ENCODE measurements at regions not wholly inside any gene's neighbourhood (a gene's known extent, or its start where the extent isn't known, plus 50 kb on each side); places are given as distances from the start of the nearest gene placed in this dataset.

GRCh38 chr1:29416267-29417146 lies 180.2 kb downstream of the PTPRU start:
- Histone ChIP-seq H3K9me3 (ENCODE audit: low read length) (no peaks in the 10 kb centered on the region), H3K4me2 (ENCODE audit: low read length) (no peak overlapping the region), H3K4me3 (ENCODE audit: low read length) (no peak overlapping the region), H3K27ac (ENCODE audit: low read length) (no peak overlapping the region), H3F3A (ENCODE audit: insufficient read depth, low read length, poor library complexity, severe bottlenecking) (no peaks in the 10 kb centered on the region), H3K27me3 (ENCODE audit: insufficient read depth, low read depth, low read length) (no peaks in the 10 kb centered on the region), H4K20me1 (ENCODE audit: insufficient read depth) (no peaks in the 10 kb centered on the region), H2AFZ (ENCODE audit: low read depth, low read length) (no peak overlapping the region), H3K9ac (ENCODE audit: low read length) (no peak overlapping the region), H3K79me2 (replicated peaks; ENCODE audit: insufficient read depth, low read length) (no peaks in the 10 kb centered on the region), H3K36me3 (ENCODE audit: insufficient read depth, low read length) (no peaks in the 10 kb centered on the region), H3K9me2 (ENCODE audit: insufficient read depth, low read length) (no peaks in the 10 kb centered on the region)
- no peak for TF ChIP-seq POLR2AphosphoS5 (IDR thresholded peaks at IDR 0.05)

GRCh38 chr1:29415861-29416260 lies 179.5 kb downstream of the PTPRU start:
- H2AFZ ChIP-seq (ENCODE audit: low read depth, low read length) = no peak overlapping the region

GRCh38 chr1:29415156-29415830 lies 179.0 kb downstream of the PTPRU start:
- TF ChIP-seq EP300 (conservative IDR thresholded peaks at IDR 0.05; ENCODE audit: poor library complexity, severe bottlenecking) (no peak), SMC3 (conservative IDR thresholded peaks at IDR 0.05; ENCODE audit: poor library complexity) (no peak), RAD21 (conservative IDR thresholded peaks at IDR 0.05) (no peak), EZH2 (IDR thresholded peaks at IDR 0.05; ENCODE audit: borderline replicate concordance, insufficient read depth, low read length, poor library complexity, severe bottlenecking) (no peak)
- no peak overlapping the region for H3K4me2 ChIP-seq (ENCODE audit: low read length)
- H3K27ac ChIP-seq (ENCODE audit: low read length) = no peak overlapping the region
- H3K4me3 ChIP-seq (ENCODE audit: low read length) = no peak overlapping the region
- no peaks in the 10 kb centered on the region for H3K9me3 ChIP-seq (ENCODE audit: low read length)
- H3K27me3 ChIP-seq (ENCODE audit: insufficient read depth, low read depth, low read length) = no peaks in the 10 kb centered on the region
- no peak overlapping the region for H3K9ac ChIP-seq (ENCODE audit: low read length)
- H3F3A ChIP-seq (ENCODE audit: insufficient read depth, low read length, poor library complexity, severe bottlenecking) = no peaks in the 10 kb centered on the region
- no peaks in the 10 kb centered on the region for H3K36me3 ChIP-seq (ENCODE audit: insufficient read depth, low read length)
- H3K9me2 ChIP-seq (ENCODE audit: insufficient read depth, low read length) = no peaks in the 10 kb centered on the region
- no peaks in the 10 kb centered on the region for H3K79me2 ChIP-seq (replicated peaks; ENCODE audit: insufficient read depth, low read length)
- H4K20me1 ChIP-seq (ENCODE audit: insufficient read depth) = no peaks in the 10 kb centered on the region
- no peak overlapping the region for H2AFZ ChIP-seq (ENCODE audit: low read depth, low read length)

More at GRCh38 chr1:29415861-29416260, 179.5 kb downstream of the PTPRU start:
- Histone ChIP-seq H3K9me2 (ENCODE audit: insufficient read depth, low read length) (no peaks in the 10 kb centered on the region), H3K27me3 (ENCODE audit: insufficient read depth, low read depth, low read length) (no peaks in the 10 kb centered on the region), H3K27ac (ENCODE audit: low read length) (no peak overlapping the region), H3K9me3 (ENCODE audit: low read length) (no peaks in the 10 kb centered on the region), H3K4me3 (ENCODE audit: low read length) (no peak overlapping the region), H3K36me3 (ENCODE audit: insufficient read depth, low read length) (no peaks in the 10 kb centered on the region), H3K9ac (ENCODE audit: low read length) (no peak overlapping the region), H3K4me2 (ENCODE audit: low read length) (no peak overlapping the region), H3K79me2 (replicated peaks; ENCODE audit: insufficient read depth, low read length) (no peaks in the 10 kb centered on the region), H4K20me1 (ENCODE audit: insufficient read depth) (no peaks in the 10 kb centered on the region), H3F3A (ENCODE audit: insufficient read depth, low read length, poor library complexity, severe bottlenecking) (no peaks in the 10 kb centered on the region)
- TF ChIP-seq RAD21 (conservative IDR thresholded peaks at IDR 0.05) (no peak), SMC3 (conservative IDR thresholded peaks at IDR 0.05; ENCODE audit: poor library complexity) (no peak), TAF1 (IDR thresholded peaks at IDR 0.05; ENCODE audit: low read depth) (no peak)

GRCh38 chr1:29414086-29414485 lies 177.8 kb downstream of the PTPRU start:
- no peaks in the 10 kb centered on the region for H3K79me2 ChIP-seq (replicated peaks; ENCODE audit: insufficient read depth, low read length)
- TF ChIP-seq SMC3 (conservative IDR thresholded peaks at IDR 0.05; ENCODE audit: poor library complexity) = no peak
- TF ChIP-seq POLR2AphosphoS5 (IDR thresholded peaks at IDR 0.05) = no peak
- TF ChIP-seq TAF1 (IDR thresholded peaks at IDR 0.05; ENCODE audit: low read depth) = no peak
- TF ChIP-seq EP300 (conservative IDR thresholded peaks at IDR 0.05; ENCODE audit: poor library complexity, severe bottlenecking) = no peak
- no peak for TF ChIP-seq CTCF (IDR thresholded peaks at IDR 0.05; ENCODE audit: poor library complexity, severe bottlenecking)
- H3K27me3 ChIP-seq (ENCODE audit: insufficient read depth, low read depth, low read length) = no peaks in the 10 kb centered on the region
- no peak overlapping the region for H3K4me3 ChIP-seq (ENCODE audit: low read length)
- no peak overlapping the region for H3K9ac ChIP-seq (ENCODE audit: low read length)
- no peaks in the 10 kb centered on the region for H3K9me2 ChIP-seq (ENCODE audit: insufficient read depth, low read length)
- no peak overlapping the region for H2AFZ ChIP-seq (ENCODE audit: low read depth, low read length)
- H4K20me1 ChIP-seq (ENCODE audit: insufficient read depth) = no peaks in the 10 kb centered on the region
- H3K9me3 ChIP-seq (ENCODE audit: low read length) = no peaks in the 10 kb centered on the region
- no peak overlapping the region for H3K27ac ChIP-seq (ENCODE audit: low read length)
- H3K4me2 ChIP-seq (ENCODE audit: low read length) = no peak overlapping the region
- no peaks in the 10 kb centered on the region for H3K36me3 ChIP-seq (ENCODE audit: insufficient read depth, low read length)
- H3F3A ChIP-seq (ENCODE audit: insufficient read depth, low read length, poor library complexity, severe bottlenecking) = no peaks in the 10 kb centered on the region

All from neural cell (in vitro differentiated cells).